ENCODE measurements at regions not wholly inside any gene's neighbourhood (a gene's known extent, or its start where the extent isn't known, plus 50 kb on each side); places are given as distances from the start of the nearest gene placed in this dataset.

DNA sequence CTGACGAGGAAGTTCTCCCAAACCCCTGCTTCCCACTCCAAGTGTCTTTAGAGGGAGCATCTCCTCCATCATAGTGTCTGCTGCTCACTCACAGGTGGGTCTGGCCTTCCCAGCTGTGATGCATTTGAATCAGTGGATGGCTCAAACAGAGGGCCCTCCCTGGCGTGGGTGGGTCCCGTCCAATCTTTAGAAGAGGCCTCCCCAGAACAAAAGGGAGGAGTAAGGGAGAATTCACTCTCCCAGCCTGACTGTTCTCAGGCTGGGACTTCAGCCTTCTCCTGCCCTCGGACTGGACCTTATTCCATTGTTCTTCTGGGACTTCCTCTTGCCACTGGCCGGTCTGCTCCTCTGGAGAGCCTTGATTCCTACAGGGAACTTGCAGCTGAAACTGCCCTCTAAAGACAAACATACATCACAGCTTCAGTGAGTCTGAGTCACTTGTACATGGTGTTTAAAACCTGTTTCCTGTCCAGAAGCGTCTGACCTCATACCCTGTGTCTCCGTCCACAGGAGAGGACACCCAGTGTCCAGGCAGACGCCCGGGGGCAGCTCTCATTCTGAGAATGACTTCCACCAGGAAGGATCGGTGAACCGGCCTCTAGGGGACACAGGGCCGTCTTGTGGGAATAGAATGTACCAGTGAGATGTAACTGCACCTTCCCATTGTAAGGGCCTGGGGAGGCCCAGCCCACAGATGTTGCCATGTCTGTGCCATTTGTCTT lies 234.7 kb downstream of the BRD1 start:
- TF ChIP-seq POLR2AphosphoS5 (IDR thresholded peaks at IDR 0.05) (no peak), POLR2A (IDR thresholded peaks at IDR 0.05) (no peak)
- TF ChIP-seq, protein P1, sequence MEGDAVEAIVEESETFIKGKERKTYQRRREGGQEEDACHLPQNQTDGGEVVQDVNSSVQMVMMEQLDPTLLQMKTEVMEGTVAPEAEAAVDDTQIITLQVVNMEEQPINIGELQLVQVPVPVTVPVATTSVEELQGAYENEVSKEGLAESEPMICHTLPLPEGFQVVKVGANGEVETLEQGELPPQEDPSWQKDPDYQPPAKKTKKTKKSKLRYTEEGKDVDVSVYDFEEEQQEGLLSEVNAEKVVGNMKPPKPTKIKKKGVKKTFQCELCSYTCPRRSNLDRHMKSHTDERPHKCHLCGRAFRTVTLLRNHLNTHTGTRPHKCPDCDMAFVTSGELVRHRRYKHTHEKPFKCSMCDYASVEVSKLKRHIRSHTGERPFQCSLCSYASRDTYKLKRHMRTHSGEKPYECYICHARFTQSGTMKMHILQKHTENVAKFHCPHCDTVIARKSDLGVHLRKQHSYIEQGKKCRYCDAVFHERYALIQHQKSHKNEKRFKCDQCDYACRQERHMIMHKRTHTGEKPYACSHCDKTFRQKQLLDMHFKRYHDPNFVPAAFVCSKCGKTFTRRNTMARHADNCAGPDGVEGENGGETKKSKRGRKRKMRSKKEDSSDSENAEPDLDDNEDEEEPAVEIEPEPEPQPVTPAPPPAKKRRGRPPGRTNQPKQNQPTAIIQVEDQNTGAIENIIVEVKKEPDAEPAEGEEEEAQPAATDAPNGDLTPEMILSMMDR (IDR thresholded peaks at IDR 0.05): no peak
